Sigmoid colon (tissue), 6 donors: ENCODE measurements at regions not wholly inside any gene's neighbourhood (a gene's known extent, or its start where the extent isn't known, plus 50 kb on each side); places are given as distances from the start of the nearest gene placed in this dataset.

Experiments used
- DNase-seq: peaks from one replicate; pipeline ENCODE4 v3.0.0-alpha.2; 2019
- H3K27ac ChIP-seq, 4 donors: fragments of 200-600 bp; sonication (generic); one replicate each; pipeline ENCODE4 v1.5.1; 2016 to 2019; ENCODE audit warnings: mild to moderate bottlenecking in 1 of 4
- H3K27me3 ChIP-seq, 3 donors: fragments of 200-600 bp; sonication (generic); one replicate each; pipeline ENCODE4 v1.5.1; 2019; ENCODE audit warnings: mild to moderate bottlenecking in 1 of 3
- H3K36me3 ChIP-seq, 4 donors: fragments of 200-600 bp; sonication (generic); one replicate each; pipeline ENCODE4 v1.5.1; 2016 to 2019
- H3K4me1 ChIP-seq, 4 donors: fragments of 200-600 bp; sonication (generic); one replicate each; pipeline ENCODE4 v1.5.1; 2017 to 2019
- H3K4me3 ChIP-seq, 4 donors: fragments of 200-600 bp; sonication (generic); one replicate each; pipeline ENCODE4 v1.5.1; 2017 to 2019; ENCODE audit warnings: mild to moderate bottlenecking in 2 of 4, moderate library complexity in 1 of 4
- H3K9me3 ChIP-seq, 4 donors: fragments of 200-600 bp in 3 of 4; sonication (generic) in 3 of 4; one replicate each; pipeline versions ENCODE4 v1.5.1 to v1.6.1; 2013 to 2019
- EP300 ChIP-seq, 4 donors: sonication (generic); formaldehyde crosslinking; IDR thresholded peaks; one replicate each; pipeline ENCODE4 v1.6.1; 2017; ENCODE audit warnings: antibody characterized with exemption in 4 of 4
- POLR2A ChIP-seq, 2 donors: fragments of 450-650 bp; IDR thresholded peaks; one replicate each; pipeline ENCODE4 v1.6.1; 2016; ENCODE audit warnings: antibody characterized with exemption in 2 of 2, mild to moderate bottlenecking in 2 of 2, moderate library complexity in 2 of 2
- POLR2AphosphoS5 ChIP-seq, 4 donors: sonication (generic); formaldehyde crosslinking; IDR thresholded peaks; one replicate each; pipeline ENCODE4 v1.6.1; 2017; ENCODE audit warnings: antibody characterized with exemption in 4 of 4
- WGBS, 2 donors: extraction: QIAGEN DNeasy Blood & Tissue Kit; methylation state at CpG; one replicate each; pipeline ENCODE4 v1.1.7; 2013; 5-methylcytosine and 5-hydroxymethylcytosine counted together
- intact Hi-C: fragments of 100-400 bp; cut with DNase I; formaldehyde crosslinking; loops from one replicate; pipeline ENCODE4 v1.15.1; 2023
- TF ChIP-seq, protein P1 (sequence below), 4 experiments: fragments of 450-650 bp in 3 of 4; fragments of 200-600 bp in 1 of 4; IDR thresholded peaks; one replicate each; pipeline ENCODE4 v1.5.1; 2016 to 2019; ENCODE audit warnings: antibody characterized with exemption in 4 of 4, mild to moderate bottlenecking in 3 of 4, moderate library complexity in 2 of 4
- donor health status: healthy with polysubstance abuse.
- donor health status: healthy.

DNA sequence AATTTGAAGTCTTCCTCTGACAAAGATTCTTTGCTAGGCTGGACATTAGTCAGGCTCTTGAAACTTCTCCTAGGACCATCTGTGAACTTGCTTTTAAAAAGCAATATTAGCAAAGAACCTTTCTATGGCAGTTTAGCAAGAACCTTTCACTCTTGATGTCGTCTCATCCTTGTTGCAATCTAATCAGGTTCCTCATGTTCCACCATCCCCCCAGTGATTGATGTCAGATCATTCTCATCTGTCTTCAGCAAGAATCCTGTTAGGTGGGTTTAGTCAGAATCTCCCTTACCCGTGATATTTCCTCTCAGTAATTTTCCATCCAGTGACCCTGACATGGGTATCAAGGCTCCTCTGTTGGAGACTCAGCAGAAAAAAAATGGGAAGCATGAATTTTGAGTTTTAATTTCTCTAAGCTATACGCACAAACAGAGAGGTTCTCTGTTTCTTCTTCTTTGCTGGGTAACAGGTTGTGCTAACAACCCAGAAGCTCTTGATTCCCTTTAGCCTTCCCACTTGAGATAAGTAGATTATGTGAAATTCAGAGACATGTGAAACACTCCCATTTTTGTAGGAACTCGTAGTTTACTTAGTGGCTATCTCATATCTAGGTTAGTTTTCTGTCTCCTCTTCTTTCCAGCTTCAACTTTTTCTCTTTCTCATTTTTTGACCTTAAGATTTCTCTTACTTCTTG, 507.4 kb downstream of the C4orf33 start:
- TF ChIP-seq EP300 (IDR thresholded peaks at IDR 0.05) (no peak), POLR2AphosphoS5 (IDR thresholded peaks at IDR 0.05) (no peak), POLR2A (IDR thresholded peaks at IDR 0.05) (no peak)
- TF ChIP-seq, protein P1, sequence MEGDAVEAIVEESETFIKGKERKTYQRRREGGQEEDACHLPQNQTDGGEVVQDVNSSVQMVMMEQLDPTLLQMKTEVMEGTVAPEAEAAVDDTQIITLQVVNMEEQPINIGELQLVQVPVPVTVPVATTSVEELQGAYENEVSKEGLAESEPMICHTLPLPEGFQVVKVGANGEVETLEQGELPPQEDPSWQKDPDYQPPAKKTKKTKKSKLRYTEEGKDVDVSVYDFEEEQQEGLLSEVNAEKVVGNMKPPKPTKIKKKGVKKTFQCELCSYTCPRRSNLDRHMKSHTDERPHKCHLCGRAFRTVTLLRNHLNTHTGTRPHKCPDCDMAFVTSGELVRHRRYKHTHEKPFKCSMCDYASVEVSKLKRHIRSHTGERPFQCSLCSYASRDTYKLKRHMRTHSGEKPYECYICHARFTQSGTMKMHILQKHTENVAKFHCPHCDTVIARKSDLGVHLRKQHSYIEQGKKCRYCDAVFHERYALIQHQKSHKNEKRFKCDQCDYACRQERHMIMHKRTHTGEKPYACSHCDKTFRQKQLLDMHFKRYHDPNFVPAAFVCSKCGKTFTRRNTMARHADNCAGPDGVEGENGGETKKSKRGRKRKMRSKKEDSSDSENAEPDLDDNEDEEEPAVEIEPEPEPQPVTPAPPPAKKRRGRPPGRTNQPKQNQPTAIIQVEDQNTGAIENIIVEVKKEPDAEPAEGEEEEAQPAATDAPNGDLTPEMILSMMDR (IDR thresholded peaks at IDR 0.05) = no peak
- H3K36me3 ChIP-seq = no peaks in the 10 kb centered on the region
- H3K4me3 ChIP-seq = no peak overlapping the region
- H3K4me1 ChIP-seq = no peaks in the 10 kb centered on the region
- no peaks in the 10 kb centered on the region for H3K27me3 ChIP-seq
- DNase-seq = no peak
- WGBS, 2 donors = 70 to 80% methylated on average over 4 of the region's 4 CpGs
- intact Hi-C loops = no loop called here
- H3K27ac ChIP-seq = no peak overlapping the region
- no peaks in the 10 kb centered on the region for H3K9me3 ChIP-seq

DNA sequence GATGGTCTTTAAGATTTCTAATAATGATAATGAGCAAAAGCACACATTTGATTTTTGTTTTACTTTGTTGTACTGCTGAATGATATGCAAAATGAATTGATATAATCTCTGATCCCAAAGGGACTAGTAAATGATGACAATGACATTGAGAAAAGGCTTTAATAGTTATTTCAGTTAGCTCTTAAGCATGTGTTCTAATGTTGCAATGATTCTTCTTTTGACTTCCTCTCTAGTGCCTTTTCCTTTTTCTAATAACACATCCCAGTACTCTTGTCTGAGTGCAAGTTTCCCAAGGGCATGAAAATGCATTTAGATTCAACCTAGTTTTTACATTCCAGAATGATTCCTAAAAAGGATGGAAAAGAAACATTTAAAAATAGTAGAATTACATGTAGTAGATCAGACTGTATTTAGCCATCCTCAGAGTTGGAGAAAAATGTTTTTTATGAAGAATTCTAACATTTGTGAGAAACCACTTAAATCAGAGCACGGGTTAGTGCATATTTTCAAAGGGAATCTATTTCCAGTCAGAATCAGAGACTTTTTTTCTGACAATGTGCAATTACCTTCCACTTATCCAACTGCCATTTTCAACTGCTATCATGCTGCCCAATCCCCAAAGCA, 508.8 kb downstream of the C4orf33 start:
- Histone ChIP-seq H3K4me1 (no peaks in the 10 kb centered on the region), H3K27ac (no peak overlapping the region), H3K27me3 (no peaks in the 10 kb centered on the region), H3K4me3 (no peak overlapping the region), H3K36me3 (no peaks in the 10 kb centered on the region), H3K9me3 (no peaks in the 10 kb centered on the region)
- no peak for DNase-seq
- 55 to 57% methylated on average over 1 of the region's 1 CpG for WGBS, 2 donors
- no peak for TF ChIP-seq POLR2A (IDR thresholded peaks at IDR 0.05)
- intact Hi-C loops = no loop called here

DNA sequence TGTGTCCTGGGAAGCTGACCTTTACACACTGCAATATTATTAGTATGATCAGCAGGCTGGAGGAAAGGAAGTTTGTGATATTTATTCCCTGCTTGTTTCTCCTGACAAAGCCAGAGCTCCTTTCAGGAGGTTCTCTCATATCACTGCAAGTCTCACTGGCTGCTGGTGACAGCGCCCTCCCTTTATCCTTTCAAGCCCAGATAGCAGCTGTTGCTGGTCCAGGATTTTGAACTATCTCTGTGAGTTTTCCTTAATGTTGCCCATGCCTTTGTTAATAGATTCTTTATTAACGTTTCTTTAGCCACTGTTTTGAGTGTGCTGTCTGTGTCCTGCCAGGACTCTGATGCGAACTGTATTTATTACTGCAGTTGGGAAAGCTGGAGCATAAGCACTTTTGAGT, 518.7 kb downstream of the C4orf33 start:
- intact Hi-C loops = no loop called here
- WGBS, 2 donors = 55 to 60% methylated on average over 3 of the region's 3 CpGs

DNA sequence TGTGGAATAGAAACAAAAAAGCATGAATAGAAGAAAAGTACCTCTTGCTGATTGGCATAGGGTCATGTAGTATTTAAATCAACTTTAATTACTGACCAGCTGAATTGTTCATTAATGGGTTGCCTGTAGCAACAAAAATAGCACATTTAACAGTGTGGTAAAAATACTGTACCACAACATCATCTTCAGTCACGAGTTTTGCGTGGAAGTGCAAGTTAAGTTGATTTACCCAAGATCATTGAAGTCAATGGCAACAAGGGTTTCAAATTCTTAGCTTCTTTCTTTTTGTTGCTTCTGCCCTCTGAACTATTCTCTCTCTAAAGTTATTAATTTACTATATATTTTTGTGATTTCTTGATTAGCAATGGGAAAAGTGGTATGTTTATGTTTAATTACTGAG, 526.6 kb downstream of the C4orf33 start:
- 77 to 84% methylated on average over 2 of the region's 2 CpGs for WGBS, 2 donors
- TF ChIP-seq EP300 (IDR thresholded peaks at IDR 0.05) (no peak), POLR2A (IDR thresholded peaks at IDR 0.05) (no peak), POLR2AphosphoS5 (IDR thresholded peaks at IDR 0.05) (no peak)
- TF ChIP-seq, protein P1 (IDR thresholded peaks at IDR 0.05) = no peak

More for the DNA sequence above, 518.7 kb downstream of the C4orf33 start:
- TF ChIP-seq EP300 (IDR thresholded peaks at IDR 0.05) = no peak
- TF ChIP-seq, protein P1 (IDR thresholded peaks at IDR 0.05) = no peak
- no peak for TF ChIP-seq POLR2A (IDR thresholded peaks at IDR 0.05)
- no peak for TF ChIP-seq POLR2AphosphoS5 (IDR thresholded peaks at IDR 0.05)
- H3K36me3 ChIP-seq = no peaks in the 10 kb centered on the region
- H3K27me3 ChIP-seq = no peaks in the 10 kb centered on the region
- no peak overlapping the region for H3K4me3 ChIP-seq
- H3K27ac ChIP-seq = no peak overlapping the region
- H3K9me3 ChIP-seq = no peaks in the 10 kb centered on the region
- DNase-seq = no peak
- H3K4me1 ChIP-seq = no peaks in the 10 kb centered on the region

DNA sequence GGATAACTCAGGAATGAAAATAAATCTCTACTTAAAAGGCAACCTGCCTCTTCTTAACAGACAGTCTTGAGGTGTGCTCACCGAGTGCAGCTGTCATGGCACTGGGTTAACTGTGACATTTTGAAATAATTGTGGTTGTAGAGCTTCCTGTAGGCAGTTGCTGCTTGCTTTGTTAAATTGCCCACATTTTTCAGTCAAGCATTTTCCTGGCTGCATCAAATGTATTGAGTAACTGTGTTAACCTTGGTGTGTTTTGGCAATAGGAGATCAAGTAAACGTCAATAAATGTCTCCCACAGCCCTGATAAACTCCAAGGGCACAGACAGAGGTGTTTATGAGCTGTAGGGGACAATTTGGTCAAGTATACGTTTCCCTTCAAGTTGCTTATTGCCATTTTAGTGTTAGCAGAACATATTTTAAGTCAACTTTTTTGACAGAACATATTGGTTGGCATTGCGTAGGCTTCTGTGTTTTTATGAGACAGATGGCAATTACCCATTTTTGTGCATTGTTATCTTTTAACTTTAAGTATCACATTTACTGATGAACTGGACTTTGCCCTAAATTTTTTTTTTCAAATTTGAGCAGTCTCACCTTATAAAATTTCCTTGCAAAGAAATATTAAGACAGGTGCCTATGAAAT, 527.4 kb downstream of the C4orf33 start:
- 17 to 32% methylated on average over 4 of the region's 4 CpGs for WGBS, 2 donors
- no peaks in the 10 kb centered on the region for H3K4me1 ChIP-seq
- no peaks in the 10 kb centered on the region for H3K27me3 ChIP-seq
- intact Hi-C loops = no loop called here
- H3K36me3 ChIP-seq = no peaks in the 10 kb centered on the region
- H3K27ac ChIP-seq = no peak overlapping the region
- TF ChIP-seq, protein P1 (IDR thresholded peaks at IDR 0.05) = no peak
- TF ChIP-seq POLR2AphosphoS5 (IDR thresholded peaks at IDR 0.05) (no peak), POLR2A (IDR thresholded peaks at IDR 0.05) (no peak), EP300 (IDR thresholded peaks at IDR 0.05) (no peak)
- H3K9me3 ChIP-seq = no peaks in the 10 kb centered on the region
- no peak overlapping the region for H3K4me3 ChIP-seq
- DNase-seq = no peak

More for the DNA sequence above, 526.6 kb downstream of the C4orf33 start:
- Histone ChIP-seq H3K4me1 (no peaks in the 10 kb centered on the region), H3K27me3 (no peaks in the 10 kb centered on the region), H3K27ac (no peak overlapping the region), H3K9me3 (no peaks in the 10 kb centered on the region), H3K36me3 (no peaks in the 10 kb centered on the region), H3K4me3 (no peak overlapping the region)
- intact Hi-C loops = no loop called here
- no peak for DNase-seq
